ENCODE measurements at regions not wholly inside any gene's neighbourhood (a gene's known extent, or its start where the extent isn't known, plus 50 kb on each side); places are given as distances from the start of the nearest gene placed in this dataset.

GRCh38 chr7:109806548-109806947, 1236.9 kb downstream of the DNAJB9 start:
- Histone ChIP-seq H2AFZ (ENCODE audit: low read length) (no peak overlapping the region), H3K4me3 (ENCODE audit: low read length) (no peak overlapping the region), H3K79me2 (ENCODE audit: low read length) (no peaks in the 10 kb centered on the region), H3K4me2 (ENCODE audit: low read depth, low read length) (no peak overlapping the region), H3K27ac (ENCODE audit: low read length) (no peak overlapping the region), H3K9me3 (replicated peaks; ENCODE audit: insufficient read depth, low read length) (no peaks in the 10 kb centered on the region), H3K9ac (ENCODE audit: low read length) (no peak overlapping the region), H3K9me2 (replicated peaks; ENCODE audit: insufficient read depth, low read length) (no peaks in the 10 kb centered on the region), H3K27me3 (replicated peaks; ENCODE audit: insufficient read depth, low read length) (no peaks in the 10 kb centered on the region), H3F3A (ENCODE audit: insufficient read depth, low read length) (no peaks in the 10 kb centered on the region), H3K36me3 (replicated peaks; ENCODE audit: insufficient read depth, low read length) (no peaks in the 10 kb centered on the region), H4K20me1 (ENCODE audit: insufficient read depth, low read length) (no peaks in the 10 kb centered on the region), H3K4me1 (ENCODE audit: low read length) (no peaks in the 10 kb centered on the region)
- TF ChIP-seq EZH2 (optimal IDR thresholded peaks at IDR 0.05; ENCODE audit: low read depth, low read length) (no peak), EZH2phosphoT487 (IDR thresholded peaks at IDR 0.05; ENCODE audit: low read length) (no peak), CTCF (IDR thresholded peaks at IDR 0.05; ENCODE audit: low read length) (no peak)
- DNase-seq, result no peak

GRCh38 chr7:109821156-109821555, 1251.5 kb downstream of the DNAJB9 start:
- DNase-seq, result no peak
- Histone ChIP-seq H3K9me2 (replicated peaks; ENCODE audit: insufficient read depth, low read length) (no peaks in the 10 kb centered on the region), H3K9me3 (replicated peaks; ENCODE audit: insufficient read depth, low read length) (no peaks in the 10 kb centered on the region), H3K4me2 (ENCODE audit: low read depth, low read length) (no peak overlapping the region), H2AFZ (ENCODE audit: low read length) (no peak overlapping the region), H3K79me2 (ENCODE audit: low read length) (no peaks in the 10 kb centered on the region), H3K36me3 (replicated peaks; ENCODE audit: insufficient read depth, low read length) (no peaks in the 10 kb centered on the region), H3K4me3 (ENCODE audit: low read length) (no peak overlapping the region), H3F3A (ENCODE audit: insufficient read depth, low read length) (no peaks in the 10 kb centered on the region), H3K27me3 (replicated peaks; ENCODE audit: insufficient read depth, low read length) (no peaks in the 10 kb centered on the region), H3K9ac (ENCODE audit: low read length) (no peak overlapping the region), H3K27ac (ENCODE audit: low read length) (no peak overlapping the region), H3K4me1 (ENCODE audit: low read length) (no peaks in the 10 kb centered on the region), H4K20me1 (ENCODE audit: insufficient read depth, low read length) (no peaks in the 10 kb centered on the region)
- TF ChIP-seq CTCF (IDR thresholded peaks at IDR 0.05; ENCODE audit: low read length), result no peak

GRCh38 chr7:109834851-109835250, 1256.1 kb upstream of the LRRN3 start:
- Histone ChIP-seq H3K4me1 (ENCODE audit: low read length) (no peaks in the 10 kb centered on the region), H3K9me3 (replicated peaks; ENCODE audit: insufficient read depth, low read length) (no peaks in the 10 kb centered on the region), H3K9me2 (replicated peaks; ENCODE audit: insufficient read depth, low read length) (no peaks in the 10 kb centered on the region), H3K36me3 (replicated peaks; ENCODE audit: insufficient read depth, low read length) (no peaks in the 10 kb centered on the region), H3F3A (ENCODE audit: insufficient read depth, low read length) (no peaks in the 10 kb centered on the region), H3K4me2 (ENCODE audit: low read depth, low read length) (no peak overlapping the region), H2AFZ (ENCODE audit: low read length) (no peak overlapping the region), H3K9ac (ENCODE audit: low read length) (no peak overlapping the region), H3K4me3 (ENCODE audit: low read length) (no peak overlapping the region), H3K27ac (ENCODE audit: low read length) (no peak overlapping the region), H3K27me3 (replicated peaks; ENCODE audit: insufficient read depth, low read length) (no peaks in the 10 kb centered on the region), H3K79me2 (ENCODE audit: low read length) (no peaks in the 10 kb centered on the region), H4K20me1 (ENCODE audit: insufficient read depth, low read length) (no peaks in the 10 kb centered on the region)
- TF ChIP-seq CTCF (IDR thresholded peaks at IDR 0.05; ENCODE audit: low read length) (no peak), EZH2phosphoT487 (IDR thresholded peaks at IDR 0.05; ENCODE audit: low read length) (no peak), EZH2 (optimal IDR thresholded peaks at IDR 0.05; ENCODE audit: low read depth, low read length) (no peak)
- DNase-seq, result no peak

- Histone ChIP-seq H3K9me2 (replicated peaks; ENCODE audit: insufficient read depth, low read length) (no peaks in the 10 kb centered on the region), H3K36me3 (replicated peaks; ENCODE audit: insufficient read depth, low read length) (no peaks in the 10 kb centered on the region), H3K79me2 (ENCODE audit: low read length) (no peaks in the 10 kb centered on the region), H2AFZ (ENCODE audit: low read length) (no peak overlapping the region), H3K9ac (ENCODE audit: low read length) (no peak overlapping the region), H3K4me3 (ENCODE audit: low read length) (no peak overlapping the region), H3K27ac (ENCODE audit: low read length) (no peak overlapping the region), H3F3A (ENCODE audit: insufficient read depth, low read length) (no peaks in the 10 kb centered on the region), H3K9me3 (replicated peaks; ENCODE audit: insufficient read depth, low read length) (no peaks in the 10 kb centered on the region), H3K4me1 (ENCODE audit: low read length) (no peaks in the 10 kb centered on the region), H3K27me3 (replicated peaks; ENCODE audit: insufficient read depth, low read length) (no peaks in the 10 kb centered on the region), H4K20me1 (ENCODE audit: insufficient read depth, low read length) (no peaks in the 10 kb centered on the region), H3K4me2 (ENCODE audit: low read depth, low read length) (no peak overlapping the region)
- TF ChIP-seq EZH2phosphoT487 (IDR thresholded peaks at IDR 0.05; ENCODE audit: low read length) (no peak), EZH2 (optimal IDR thresholded peaks at IDR 0.05; ENCODE audit: low read depth, low read length) (no peak), CTCF (IDR thresholded peaks at IDR 0.05; ENCODE audit: low read length) (no peak)
- DNase-seq, result no peak
Observed at GRCh38 chr7:109835577-109835976, 1255.3 kb upstream of the LRRN3 start.

All from MM.1S (cell line).